ENCODE measurements at regions not wholly inside any gene's neighbourhood (a gene's known extent, or its start where the extent isn't known, plus 50 kb on each side); places are given as distances from the start of the nearest gene placed in this dataset.

- Histone ChIP-seq H3K27ac (ENCODE audit: low read length) (peak overlapping the region; percentile 80), H3K36me3 (ENCODE audit: control insufficient read depth, insufficient read depth, low read length) (no peaks in the 10 kb centered on the region), H3K4me1 (ENCODE audit: control insufficient read depth, insufficient read depth, low read length) (peaks cover 14% of the 10 kb centered on the region), H3K9me3 (ENCODE audit: control insufficient read depth, low read depth, low read length) (no peaks in the 10 kb centered on the region), H3K4me3 (ENCODE audit: low read length) (no peak overlapping the region), H3K27me3 (ENCODE audit: control insufficient read depth, insufficient read depth, low read length) (no peaks in the 10 kb centered on the region)
- DNase-seq, result peak; percentile 91 to 96
Observed at GRCh38 chr6:82017288-82017687, 230.3 kb downstream of the IBTK start.

- Histone ChIP-seq H3K4me1 (ENCODE audit: control insufficient read depth, insufficient read depth, low read length) (peaks cover 14% of the 10 kb centered on the region), H3K27ac (ENCODE audit: low read length) (no peak overlapping the region), H3K36me3 (ENCODE audit: control insufficient read depth, insufficient read depth, low read length) (no peaks in the 10 kb centered on the region), H3K27me3 (ENCODE audit: control insufficient read depth, insufficient read depth, low read length) (no peaks in the 10 kb centered on the region), H3K4me3 (ENCODE audit: low read length) (no peak overlapping the region), H3K9me3 (ENCODE audit: control insufficient read depth, low read depth, low read length) (no peaks in the 10 kb centered on the region)
- DNase-seq, result no peak
- WGBS (ENCODE audit: insufficient coverage, low lambda C conversion rate), result 100% methylated on average over 1 of the region's 2 CpGs
Observed at GRCh38 chr6:82015526-82015925, 232.0 kb downstream of the IBTK start.

- no peak for DNase-seq
- Histone ChIP-seq H3K36me3 (ENCODE audit: control insufficient read depth, insufficient read depth, low read length) (no peaks in the 10 kb centered on the region), H3K4me3 (ENCODE audit: low read length) (no peak overlapping the region), H3K4me1 (ENCODE audit: control insufficient read depth, insufficient read depth, low read length) (peaks cover 14% of the 10 kb centered on the region), H3K27ac (ENCODE audit: low read length) (no peak overlapping the region), H3K9me3 (ENCODE audit: control insufficient read depth, low read depth, low read length) (no peaks in the 10 kb centered on the region), H3K27me3 (ENCODE audit: control insufficient read depth, insufficient read depth, low read length) (no peaks in the 10 kb centered on the region)
- WGBS (ENCODE audit: insufficient coverage, low lambda C conversion rate), result 83% methylated on average over 1 of the region's 2 CpGs
Observed at GRCh38 chr6:82015043-82015442, 232.5 kb downstream of the IBTK start.

- no peaks in the 10 kb centered on the region for H3K27me3 ChIP-seq (ENCODE audit: control insufficient read depth, insufficient read depth, low read length)
- no peaks in the 10 kb centered on the region for H3K9me3 ChIP-seq (ENCODE audit: control insufficient read depth, low read depth, low read length)
- WGBS (ENCODE audit: insufficient coverage, low lambda C conversion rate), result 97% methylated on average over 2 of the region's 3 CpGs
- no peak for DNase-seq
- no peak overlapping the region for H3K27ac ChIP-seq (ENCODE audit: low read length)
- H3K4me3 ChIP-seq (ENCODE audit: low read length), result no peak overlapping the region
- H3K36me3 ChIP-seq (ENCODE audit: control insufficient read depth, insufficient read depth, low read length), result no peaks in the 10 kb centered on the region
- peaks cover 14% of the 10 kb centered on the region for H3K4me1 ChIP-seq (ENCODE audit: control insufficient read depth, insufficient read depth, low read length)
Observed at GRCh38 chr6:82013561-82014530, 233.7 kb downstream of the IBTK start.

GRCh38 chr6:82006027-82006738 is 241.4 kb downstream of the IBTK start:
- no peak overlapping the region for H3K27ac ChIP-seq (ENCODE audit: low read length)
- no peak overlapping the region for H3K4me3 ChIP-seq (ENCODE audit: low read length)
- H3K36me3 ChIP-seq (ENCODE audit: control insufficient read depth, insufficient read depth, low read length), result no peaks in the 10 kb centered on the region
- no peak for DNase-seq
- WGBS (ENCODE audit: insufficient coverage, low lambda C conversion rate), result 88% methylated on average over 1 of the region's 5 CpGs
- no peaks in the 10 kb centered on the region for H3K27me3 ChIP-seq (ENCODE audit: control insufficient read depth, insufficient read depth, low read length)
- peaks cover 6% of the 10 kb centered on the region for H3K9me3 ChIP-seq (ENCODE audit: control insufficient read depth, low read depth, low read length)
- no peaks in the 10 kb centered on the region for H3K4me1 ChIP-seq (ENCODE audit: control insufficient read depth, insufficient read depth, low read length)

GRCh38 chr6:82000551-82000950 is 247.0 kb downstream of the IBTK start:
- Histone ChIP-seq H3K4me1 (ENCODE audit: control insufficient read depth, insufficient read depth, low read length) (no peaks in the 10 kb centered on the region), H3K27ac (ENCODE audit: low read length) (no peak overlapping the region), H3K36me3 (ENCODE audit: control insufficient read depth, insufficient read depth, low read length) (no peaks in the 10 kb centered on the region), H3K27me3 (ENCODE audit: control insufficient read depth, insufficient read depth, low read length) (no peaks in the 10 kb centered on the region), H3K9me3 (ENCODE audit: control insufficient read depth, low read depth, low read length) (no peaks in the 10 kb centered on the region), H3K4me3 (ENCODE audit: low read length) (no peak overlapping the region)
- DNase-seq, result no peak

GRCh38 chr6:81999826-82000225 is 247.3 kb upstream of the TENT5A start:
- Histone ChIP-seq H3K36me3 (ENCODE audit: control insufficient read depth, insufficient read depth, low read length) (no peaks in the 10 kb centered on the region), H3K27me3 (ENCODE audit: control insufficient read depth, insufficient read depth, low read length) (no peaks in the 10 kb centered on the region), H3K4me3 (ENCODE audit: low read length) (no peak overlapping the region), H3K27ac (ENCODE audit: low read length) (no peak overlapping the region), H3K4me1 (ENCODE audit: control insufficient read depth, insufficient read depth, low read length) (no peaks in the 10 kb centered on the region), H3K9me3 (ENCODE audit: control insufficient read depth, low read depth, low read length) (no peaks in the 10 kb centered on the region)
- DNase-seq, result no peak
- whole genome bisulfite sequencing (ENCODE audit: insufficient coverage, low lambda C conversion rate), result 100% methylated on average over 1 of the region's 1 CpG

GRCh38 chr6:81999270-81999669 is 246.8 kb upstream of the TENT5A start:
- DNase-seq, result no peak
- Histone ChIP-seq H3K4me1 (ENCODE audit: control insufficient read depth, insufficient read depth, low read length) (no peaks in the 10 kb centered on the region), H3K27ac (ENCODE audit: low read length) (no peak overlapping the region), H3K36me3 (ENCODE audit: control insufficient read depth, insufficient read depth, low read length) (no peaks in the 10 kb centered on the region), H3K9me3 (ENCODE audit: control insufficient read depth, low read depth, low read length) (no peaks in the 10 kb centered on the region), H3K27me3 (ENCODE audit: control insufficient read depth, insufficient read depth, low read length) (no peaks in the 10 kb centered on the region), H3K4me3 (ENCODE audit: low read length) (no peak overlapping the region)
- WGBS (ENCODE audit: insufficient coverage, low lambda C conversion rate), result no CpG with 5 or more reads among the region's 2 CpGs

GRCh38 chr6:81998432-81998831 is 246.0 kb upstream of the TENT5A start:
- DNase-seq, result no peak
- H3K4me3 ChIP-seq (ENCODE audit: low read length), result no peak overlapping the region
- H3K9me3 ChIP-seq (ENCODE audit: control insufficient read depth, low read depth, low read length), result no peaks in the 10 kb centered on the region
- 100% methylated on average over 1 of the region's 1 CpG for WGBS (ENCODE audit: insufficient coverage, low lambda C conversion rate)
- H3K36me3 ChIP-seq (ENCODE audit: control insufficient read depth, insufficient read depth, low read length), result no peaks in the 10 kb centered on the region
- H3K27me3 ChIP-seq (ENCODE audit: control insufficient read depth, insufficient read depth, low read length), result no peaks in the 10 kb centered on the region
- H3K27ac ChIP-seq (ENCODE audit: low read length), result no peak overlapping the region
- H3K4me1 ChIP-seq (ENCODE audit: control insufficient read depth, insufficient read depth, low read length), result no peaks in the 10 kb centered on the region

- Histone ChIP-seq H3K4me3 (ENCODE audit: low read length) (no peak overlapping the region), H3K9me3 (ENCODE audit: control insufficient read depth, low read depth, low read length) (no peaks in the 10 kb centered on the region), H3K27ac (ENCODE audit: low read length) (no peak overlapping the region), H3K4me1 (ENCODE audit: control insufficient read depth, insufficient read depth, low read length) (no peaks in the 10 kb centered on the region), H3K27me3 (ENCODE audit: control insufficient read depth, insufficient read depth, low read length) (no peaks in the 10 kb centered on the region), H3K36me3 (ENCODE audit: control insufficient read depth, insufficient read depth, low read length) (no peaks in the 10 kb centered on the region)
- DNase-seq, result no peak
- no CpG with 5 or more reads among the region's 4 CpGs for WGBS (ENCODE audit: insufficient coverage, low lambda C conversion rate)
Observed at GRCh38 chr6:81997090-81997926, 244.8 kb upstream of the TENT5A start.
